GM12875 (cell line): ENCODE measurements at regions not wholly inside any gene's neighbourhood (a gene's known extent, or its start where the extent isn't known, plus 50 kb on each side); places are given as distances from the start of the nearest gene placed in this dataset.

Source experiments
- H3K4me3 ChIP-seq: one replicate; pipeline ENCODE4 v1.5.1; 2011; ENCODE audit warnings: low read depth, low read length, control low read depth
- CTCF ChIP-seq: IDR thresholded peaks from 2 replicates; pipeline ENCODE4 v1.5.1; 2011; ENCODE audit warnings: low read depth, mild to moderate bottlenecking, control low read depth, inconsistent platforms, low read length, moderate library complexity, borderline replicate concordance; ENCODE audit not compliant: insufficient read depth

- no peak overlapping the region for H3K4me3 ChIP-seq
- no peak for TF ChIP-seq CTCF
These were observed 1366.1 kb upstream of the CELF4 start for GRCh38 chr18:38931754-38932050.

- TF ChIP-seq CTCF, result no peak
- no peak overlapping the region for H3K4me3 ChIP-seq
These were observed 1365.5 kb upstream of the CELF4 start for GRCh38 chr18:38930881-38931753.

- no peak overlapping the region for H3K4me3 ChIP-seq
- TF ChIP-seq CTCF, result no peak
These were observed 1357.9 kb upstream of the CELF4 start for GRCh38 chr18:38923540-38923939.

- no peak for TF ChIP-seq CTCF
These were observed 1357.5 kb upstream of the CELF4 start for GRCh38 chr18:38923126-38923525.

GRCh38 chr18:38909972-38910371 is 1344.4 kb upstream of the CELF4 start:
- no peak for TF ChIP-seq CTCF
- no peak overlapping the region for H3K4me3 ChIP-seq

More at GRCh38 chr18:38923126-38923525, 1357.5 kb upstream of the CELF4 start:
- no peak overlapping the region for H3K4me3 ChIP-seq

- TF ChIP-seq CTCF, result no peak
- no peak overlapping the region for H3K4me3 ChIP-seq
These were observed 1337.2 kb upstream of the CELF4 start for GRCh38 chr18:38902796-38903195.

GRCh38 chr18:38900445-38900844 is 1334.8 kb upstream of the CELF4 start:
- no peak for TF ChIP-seq CTCF
- H3K4me3 ChIP-seq, result no peak overlapping the region
